Fibroblast of lung (primary cell): ENCODE measurements at regions not wholly inside any gene's neighbourhood (a gene's known extent, or its start where the extent isn't known, plus 50 kb on each side); places are given as distances from the start of the nearest gene placed in this dataset.

ENCODE experiments used
- DNase-seq, 2 donors: peaks; one replicate each; pipeline versions ENCODE4 v3.0.0 to v3.0.0-alpha.2; 2010; ENCODE audit warnings: low read depth in 2 of 2
- H2AFZ ChIP-seq: 2 replicates; pipeline ENCODE4 v1.5.1; 2012; ENCODE audit warnings: low read length, control low read depth, inconsistent platforms
- H3K27ac ChIP-seq: 2 replicates; pipeline ENCODE4 v1.5.1; 2011; ENCODE audit warnings: low read length, control low read depth; ENCODE audit not compliant: insufficient read depth
- H3K27me3 ChIP-seq: 2 replicates; pipeline ENCODE4 v1.5.1; 2011; ENCODE audit warnings: mild to moderate bottlenecking, low read length; ENCODE audit not compliant: control insufficient read depth, insufficient read depth
- H3K36me3 ChIP-seq: 2 replicates; pipeline ENCODE4 v1.5.1; 2011; ENCODE audit warnings: low read length; ENCODE audit not compliant: control insufficient read depth, insufficient read depth
- H3K4me1 ChIP-seq: 2 replicates; pipeline ENCODE4 v1.5.1; 2011; ENCODE audit warnings: low read length; ENCODE audit not compliant: control insufficient read depth, insufficient read depth; ENCODE audit errors: extremely low read depth
- H3K4me2 ChIP-seq: 2 replicates; pipeline ENCODE4 v1.5.1; 2011; ENCODE audit warnings: low read length, control low read depth; ENCODE audit not compliant: insufficient read depth; ENCODE audit errors: extremely low read depth
- H3K4me3 ChIP-seq, 4 experiments: fragments of 200-600 bp in 1 of 4; sonication (generic) in 1 of 4; replicated peaks in 1 of 4; 2 replicates each; pipeline ENCODE4 v1.5.1; 2011 to 2016; ENCODE audit warnings: low read length in 4 of 4, low read depth in 3 of 4, mild to moderate bottlenecking in 3 of 4, control low read depth in 2 of 4, inconsistent platforms in 1 of 4, mixed read lengths in 1 of 4; ENCODE audit not compliant: insufficient read depth in 1 of 4; ENCODE audit errors: control extremely low read depth in 1 of 4
- H3K79me2 ChIP-seq: 2 replicates; pipeline ENCODE4 v1.5.1; 2012; ENCODE audit warnings: mild to moderate bottlenecking, low read length, inconsistent platforms; ENCODE audit not compliant: control insufficient read depth, insufficient read depth
- H3K9ac ChIP-seq: 2 replicates; pipeline ENCODE4 v1.5.1; 2011; ENCODE audit warnings: mild to moderate bottlenecking, low read length, control low read depth; ENCODE audit not compliant: insufficient read depth
- H3K9me3 ChIP-seq: 2 replicates; pipeline ENCODE4 v1.5.1; 2012; ENCODE audit warnings: low read depth, low read length; ENCODE audit not compliant: control insufficient read depth, insufficient read depth
- H4K20me1 ChIP-seq: 2 replicates; pipeline ENCODE4 v1.5.1; 2011; ENCODE audit warnings: low read length; ENCODE audit not compliant: control insufficient read depth, insufficient read depth; ENCODE audit errors: extremely low read depth
- CTCF ChIP-seq, 2 donors: IDR thresholded peaks in 1 of 2; conservative IDR thresholded peaks in 1 of 2; 1 replicate in 1 of 2; 2 replicates in 1 of 2; pipeline ENCODE4 v1.5.1; 2011 to 2012; ENCODE audit warnings: low read length in 2 of 2, control low read depth in 1 of 2, inconsistent platforms in 1 of 2, low read depth in 1 of 2, mild to moderate bottlenecking in 1 of 2
- EZH2 ChIP-seq: IDR thresholded peaks from 2 replicates; pipeline ENCODE4 v1.5.1; 2012; ENCODE audit warnings: low read length, control low read depth, mild to moderate bottlenecking; ENCODE audit errors: missing control alignments

- H2AFZ ChIP-seq: no peak overlapping the region
- H3K27ac ChIP-seq: no peak overlapping the region
- H3K9ac ChIP-seq: no peak overlapping the region
- H3K36me3 ChIP-seq: no peaks in the 10 kb centered on the region
- TF ChIP-seq EZH2: no peak
- no peak for TF ChIP-seq CTCF (conservative IDR thresholded peaks at IDR 0.05 in 1 of 2, IDR thresholded peaks at IDR 0.05 in 1 of 2; ENCODE audit: low read depth in 1 of 2, low read length in 2 of 2)
- no peaks in the 10 kb centered on the region for H3K9me3 ChIP-seq
- H4K20me1 ChIP-seq: no peaks in the 10 kb centered on the region
- peaks cover 2% of the 10 kb centered on the region for H3K27me3 ChIP-seq
- no peaks in the 10 kb centered on the region for H3K4me1 ChIP-seq
- DNase-seq: no peak
- no peaks in the 10 kb centered on the region for H3K79me2 ChIP-seq
- H3K4me2 ChIP-seq: no peak overlapping the region
- H3K4me3 ChIP-seq: no peak overlapping the region
Measured at GRCh38 chr5:167303582-167303981, 987.9 kb upstream of the WWC1 start.

GRCh38 chr5:167304834-167305469 lies 986.5 kb upstream of the WWC1 start:
- Histone ChIP-seq H3K4me3 (no peak overlapping the region), H3K9me3 (no peaks in the 10 kb centered on the region), H3K27me3 (peaks cover 2% of the 10 kb centered on the region), H3K9ac (no peak overlapping the region), H3K36me3 (no peaks in the 10 kb centered on the region), H2AFZ (no peak overlapping the region), H4K20me1 (no peaks in the 10 kb centered on the region), H3K4me1 (no peaks in the 10 kb centered on the region), H3K4me2 (no peak overlapping the region), H3K79me2 (no peaks in the 10 kb centered on the region), H3K27ac (no peak overlapping the region)
- no peak for TF ChIP-seq CTCF (conservative IDR thresholded peaks at IDR 0.05 in 1 of 2, IDR thresholded peaks at IDR 0.05 in 1 of 2; ENCODE audit: low read depth in 1 of 2, low read length in 2 of 2)
- no peak for TF ChIP-seq EZH2
- DNase-seq: no peak

- Histone ChIP-seq H3K36me3 (no peaks in the 10 kb centered on the region), H3K79me2 (no peaks in the 10 kb centered on the region), H3K9me3 (no peaks in the 10 kb centered on the region), H3K9ac (no peak overlapping the region), H3K4me3 (no peak overlapping the region), H3K27ac (no peak overlapping the region), H3K27me3 (peaks cover 2% of the 10 kb centered on the region), H2AFZ (no peak overlapping the region), H4K20me1 (no peaks in the 10 kb centered on the region), H3K4me2 (no peak overlapping the region), H3K4me1 (no peaks in the 10 kb centered on the region)
- TF ChIP-seq EZH2 (no peak), CTCF (conservative IDR thresholded peaks at IDR 0.05 in 1 of 2, IDR thresholded peaks at IDR 0.05 in 1 of 2; ENCODE audit: low read depth in 1 of 2, low read length in 2 of 2) (no peak)
- DNase-seq: no peak
Measured at GRCh38 chr5:167305591-167306213, 985.7 kb upstream of the WWC1 start.
